ENCODE measurements at regions not wholly inside any gene's neighbourhood (a gene's known extent, or its start where the extent isn't known, plus 50 kb on each side); places are given as distances from the start of the nearest gene placed in this dataset.
"Not testable (repeated sequence)": the region's sequence is repeated elsewhere in the genome, so short reads cannot be mapped to it uniquely, and the experiment has no call there.

- Histone ChIP-seq H3K27ac (replicated peaks; ENCODE audit: low read length) (no peak overlapping the region), H3K23ac (ENCODE audit: low read depth, low read length, poor library complexity) (no peak overlapping the region), H2BK15ac (ENCODE audit: low read length) (no peak overlapping the region), H3K36me3 (replicated peaks in 1 of 2; ENCODE audit: control insufficient read depth in 2 of 2, insufficient read depth in 2 of 2, low read length in 2 of 2) (no peaks in the 10 kb centered on the region), H2AFZ (ENCODE audit: low read length) (no peak overlapping the region), H3K18ac (ENCODE audit: low read length) (no peak overlapping the region), H3K14ac (ENCODE audit: low read length) (no peak overlapping the region), H3K27me3 (ENCODE audit: control insufficient read depth in 3 of 3, insufficient read depth in 3 of 3, low read depth in 1 of 3, low read length in 3 of 3) (no peaks in the 10 kb centered on the region), H3K4me2 (ENCODE audit: insufficient read depth, low read length, poor library complexity, severe bottlenecking) (no peak overlapping the region), H3K9me3 (replicated peaks in 1 of 2; ENCODE audit: control insufficient read depth in 2 of 2, insufficient read depth in 1 of 2, low read depth in 1 of 2, low read length in 2 of 2) (no peaks in the 10 kb centered on the region), H3K79me1 (ENCODE audit: low read depth, low read length) (no peaks in the 10 kb centered on the region), H2BK120ac (ENCODE audit: low read depth, low read length) (no peak overlapping the region), H2BK5ac (ENCODE audit: low read length) (no peak overlapping the region), H4K8ac (ENCODE audit: low read depth, low read length) (no peak overlapping the region), H2BK12ac (ENCODE audit: low read length) (no peak overlapping the region), H2AK5ac (ENCODE audit: low read depth, low read length) (no peak overlapping the region), H3K4me1 (ENCODE audit: control insufficient read depth in 2 of 2, insufficient read depth in 1 of 2, low read depth in 1 of 2, low read length in 2 of 2) (no peaks in the 10 kb centered on the region), H3K9ac (ENCODE audit: low read depth, low read length, poor library complexity) (no peak overlapping the region), H4K91ac (ENCODE audit: low read depth, low read length, poor library complexity) (no peak overlapping the region), H3K4me3 (ENCODE audit: low read length in 2 of 2) (no peak overlapping the region), H3K4ac (ENCODE audit: low read length) (no peak overlapping the region)
- no peak for DNase-seq (ENCODE audit: low spot score)
- WGBS, 2 donors (ENCODE audit: extremely low coverage in 2 of 2, insufficient read length in 2 of 2, insufficient replicate concordance in 1 of 2), result no CpG with 5 or more reads among the region's 2 CpGs
These were observed 69.1 kb downstream of the SPIN4 start for GRCh38 chrX:63282077-63282476.

GRCh38 chrX:63281465-63281864, 69.7 kb downstream of the SPIN4 start:
- Histone ChIP-seq H2BK120ac (ENCODE audit: low read depth, low read length) (no peak overlapping the region), H4K8ac (ENCODE audit: low read depth, low read length) (no peak overlapping the region), H3K79me1 (ENCODE audit: low read depth, low read length) (no peaks in the 10 kb centered on the region), H3K9me3 (replicated peaks in 1 of 2; ENCODE audit: control insufficient read depth in 2 of 2, insufficient read depth in 1 of 2, low read depth in 1 of 2, low read length in 2 of 2) (no peaks in the 10 kb centered on the region), H3K4ac (ENCODE audit: low read length) (no peak overlapping the region), H3K4me1 (ENCODE audit: control insufficient read depth in 2 of 2, insufficient read depth in 1 of 2, low read depth in 1 of 2, low read length in 2 of 2) (no peaks in the 10 kb centered on the region), H2BK12ac (ENCODE audit: low read length) (no peak overlapping the region), H3K14ac (ENCODE audit: low read length) (no peak overlapping the region), H4K91ac (ENCODE audit: low read depth, low read length, poor library complexity) (no peak overlapping the region), H2AFZ (ENCODE audit: low read length) (no peak overlapping the region), H3K36me3 (replicated peaks in 1 of 2; ENCODE audit: control insufficient read depth in 2 of 2, insufficient read depth in 2 of 2, low read length in 2 of 2) (no peaks in the 10 kb centered on the region), H3K23ac (ENCODE audit: low read depth, low read length, poor library complexity) (no peak overlapping the region), H2BK5ac (ENCODE audit: low read length) (no peak overlapping the region), H2BK15ac (ENCODE audit: low read length) (no peak overlapping the region), H3K27ac (replicated peaks; ENCODE audit: low read length) (no peak overlapping the region), H2AK5ac (ENCODE audit: low read depth, low read length) (no peak overlapping the region), H3K9ac (ENCODE audit: low read depth, low read length, poor library complexity) (no peak overlapping the region), H3K18ac (ENCODE audit: low read length) (no peak overlapping the region), H3K4me2 (ENCODE audit: insufficient read depth, low read length, poor library complexity, severe bottlenecking) (no peak overlapping the region), H3K4me3 (ENCODE audit: low read length in 2 of 2) (no peak overlapping the region), H3K27me3 (ENCODE audit: control insufficient read depth in 3 of 3, insufficient read depth in 3 of 3, low read depth in 1 of 3, low read length in 3 of 3) (no peaks in the 10 kb centered on the region)
- DNase-seq (ENCODE audit: low spot score), result no peak
- no CpG with 5 or more reads among the region's 6 CpGs for WGBS, 2 donors (ENCODE audit: extremely low coverage in 2 of 2, insufficient read length in 2 of 2, insufficient replicate concordance in 1 of 2)

- H2BK5ac ChIP-seq (ENCODE audit: low read length); H2BK15ac ChIP-seq (ENCODE audit: low read length); H3K79me1 ChIP-seq (ENCODE audit: low read depth, low read length); H4K91ac ChIP-seq (ENCODE audit: low read depth, low read length, poor library complexity); H4K8ac ChIP-seq (ENCODE audit: low read depth, low read length); H3K36me3 ChIP-seq (replicated peaks in 1 of 2; ENCODE audit: control insufficient read depth in 2 of 2, insufficient read depth in 2 of 2, low read length in 2 of 2); H3K27me3 ChIP-seq (ENCODE audit: control insufficient read depth in 3 of 3, insufficient read depth in 3 of 3, low read depth in 1 of 3, low read length in 3 of 3); H3K27ac ChIP-seq (replicated peaks; ENCODE audit: low read length); H3K23ac ChIP-seq (ENCODE audit: low read depth, low read length, poor library complexity); H3K18ac ChIP-seq (ENCODE audit: low read length); H2BK12ac ChIP-seq (ENCODE audit: low read length); H3K4me3 ChIP-seq (ENCODE audit: low read length in 2 of 2); H3K9me3 ChIP-seq (replicated peaks in 1 of 2; ENCODE audit: control insufficient read depth in 2 of 2, insufficient read depth in 1 of 2, low read depth in 1 of 2, low read length in 2 of 2); H3K9ac ChIP-seq (ENCODE audit: low read depth, low read length, poor library complexity); H2AK5ac ChIP-seq (ENCODE audit: low read depth, low read length); H3K4me2 ChIP-seq (ENCODE audit: insufficient read depth, low read length, poor library complexity, severe bottlenecking); H3K4ac ChIP-seq (ENCODE audit: low read length); H3K14ac ChIP-seq (ENCODE audit: low read length); H2BK120ac ChIP-seq (ENCODE audit: low read depth, low read length); DNase-seq (ENCODE audit: low spot score); H3K4me1 ChIP-seq (ENCODE audit: control insufficient read depth in 2 of 2, insufficient read depth in 1 of 2, low read depth in 1 of 2, low read length in 2 of 2); H2AFZ ChIP-seq (ENCODE audit: low read length): not testable (repeated sequence)
- WGBS, 2 donors (ENCODE audit: extremely low coverage in 2 of 2, insufficient read length in 2 of 2, insufficient replicate concordance in 1 of 2), result no CpG with 5 or more reads among the region's 3 CpGs
These were observed 73.7 kb downstream of the SPIN4 start for GRCh38 chrX:63277394-63277793.

GRCh38 chrX:63275127-63275526, 76.0 kb downstream of the SPIN4 start:
- H4K91ac ChIP-seq (ENCODE audit: low read depth, low read length, poor library complexity), result no peak overlapping the region
- no peak overlapping the region for H2AFZ ChIP-seq (ENCODE audit: low read length)
- no peak overlapping the region for H2BK120ac ChIP-seq (ENCODE audit: low read depth, low read length)
- no peak overlapping the region for H2BK12ac ChIP-seq (ENCODE audit: low read length)
- H3K27ac ChIP-seq (replicated peaks; ENCODE audit: low read length), result no peak overlapping the region
- H3K79me1 ChIP-seq (ENCODE audit: low read depth, low read length), result no peaks in the 10 kb centered on the region
- H2AK5ac ChIP-seq (ENCODE audit: low read depth, low read length), result no peak overlapping the region
- H3K27me3 ChIP-seq (ENCODE audit: control insufficient read depth in 3 of 3, insufficient read depth in 3 of 3, low read depth in 1 of 3, low read length in 3 of 3), result no peaks in the 10 kb centered on the region
- no peaks in the 10 kb centered on the region for H3K9me3 ChIP-seq (replicated peaks in 1 of 2; ENCODE audit: control insufficient read depth in 2 of 2, insufficient read depth in 1 of 2, low read depth in 1 of 2, low read length in 2 of 2)
- H3K4me1 ChIP-seq (ENCODE audit: control insufficient read depth in 2 of 2, insufficient read depth in 1 of 2, low read depth in 1 of 2, low read length in 2 of 2), result no peaks in the 10 kb centered on the region
- no peak overlapping the region for H4K8ac ChIP-seq (ENCODE audit: low read depth, low read length)
- no peak overlapping the region for H3K23ac ChIP-seq (ENCODE audit: low read depth, low read length, poor library complexity)
- WGBS, 2 donors (ENCODE audit: extremely low coverage in 2 of 2, insufficient read length in 2 of 2, insufficient replicate concordance in 1 of 2), result no CpG with 5 or more reads among the region's 2 CpGs
- no peak overlapping the region for H3K4me3 ChIP-seq (ENCODE audit: low read length in 2 of 2)
- no peak overlapping the region for H3K9ac ChIP-seq (ENCODE audit: low read depth, low read length, poor library complexity)
- no peaks in the 10 kb centered on the region for H3K36me3 ChIP-seq (replicated peaks in 1 of 2; ENCODE audit: control insufficient read depth in 2 of 2, insufficient read depth in 2 of 2, low read length in 2 of 2)
- H2BK15ac ChIP-seq (ENCODE audit: low read length), result no peak overlapping the region
- H3K14ac ChIP-seq (ENCODE audit: low read length), result no peak overlapping the region
- no peak overlapping the region for H3K4ac ChIP-seq (ENCODE audit: low read length)
- DNase-seq (ENCODE audit: low spot score), result no peak
- no peak overlapping the region for H3K18ac ChIP-seq (ENCODE audit: low read length)
- H2BK5ac ChIP-seq (ENCODE audit: low read length), result no peak overlapping the region
- H3K4me2 ChIP-seq (ENCODE audit: insufficient read depth, low read length, poor library complexity, severe bottlenecking), result no peak overlapping the region

All from neuronal stem cell (in vitro differentiated cells).